ENCODE measurements at regions not wholly inside any gene's neighbourhood (a gene's known extent, or its start where the extent isn't known, plus 50 kb on each side); places are given as distances from the start of the nearest gene placed in this dataset.

- WGBS, 2 donors = 30 to 61% methylated on average over 1 of the region's 1 CpG
Measured at GRCh38 chr1:198102454-198102827, 54.4 kb upstream of the NEK7 start.

GRCh38 chr1:198105185-198105584 is 51.6 kb upstream of the NEK7 start:
- no peak for ATAC-seq
- 74 to 87% methylated on average over 1 of the region's 1 CpG for WGBS, 2 donors
- intact Hi-C loops (cut with DNase I) = no loop called here
- Histone ChIP-seq H3K4me3 (no peak overlapping the region), H3K27ac (no peak overlapping the region), H3K27me3 (no peaks in the 10 kb centered on the region), H3K36me3 (replicated peaks in 1 of 2; ENCODE audit: insufficient read depth in 1 of 2, low read depth in 2 of 2) (no peaks in the 10 kb centered on the region), H3K4me1 (no peaks in the 10 kb centered on the region), H3K9me3 (no peaks in the 10 kb centered on the region)
- DNase-seq = no peak
- no peak for TF ChIP-seq POLR2A (IDR thresholded peaks at IDR 0.05)
- TF ChIP-seq CTCF (IDR thresholded peaks at IDR 0.05) = no peak

More at GRCh38 chr1:198102454-198102827, 54.4 kb upstream of the NEK7 start:
- Histone ChIP-seq H3K27ac (no peak overlapping the region), H3K9me3 (no peaks in the 10 kb centered on the region), H3K4me3 (no peak overlapping the region), H3K36me3 (replicated peaks in 1 of 2; ENCODE audit: insufficient read depth in 1 of 2, low read depth in 2 of 2) (no peaks in the 10 kb centered on the region), H3K27me3 (no peaks in the 10 kb centered on the region), H3K4me1 (no peaks in the 10 kb centered on the region)
- no peak for DNase-seq
- no peak for ATAC-seq
- no peak for TF ChIP-seq CTCF (IDR thresholded peaks at IDR 0.05)
- TF ChIP-seq POLR2A (IDR thresholded peaks at IDR 0.05) = no peak
- intact Hi-C loops (cut with DNase I) = no loop called here

- intact Hi-C loops (cut with DNase I) = no loop called here
- no peak overlapping the region for H3K4me3 ChIP-seq
- no peaks in the 10 kb centered on the region for H3K9me3 ChIP-seq
- no peak for ATAC-seq
- no peak for DNase-seq
- no peak overlapping the region for H3K27ac ChIP-seq
- TF ChIP-seq CTCF (IDR thresholded peaks at IDR 0.05) (no peak), POLR2A (IDR thresholded peaks at IDR 0.05) (no peak)
- no peaks in the 10 kb centered on the region for H3K4me1 ChIP-seq
- no peaks in the 10 kb centered on the region for H3K27me3 ChIP-seq
- H3K36me3 ChIP-seq (replicated peaks in 1 of 2; ENCODE audit: insufficient read depth in 1 of 2, low read depth in 2 of 2) = no peaks in the 10 kb centered on the region
Measured at GRCh38 chr1:198106011-198106410, 50.8 kb upstream of the NEK7 start.

All from body of pancreas (tissue), 4 donors.